ENCODE measurements at regions not wholly inside any gene's neighbourhood (a gene's known extent, or its start where the extent isn't known, plus 50 kb on each side); places are given as distances from the start of the nearest gene placed in this dataset.

DNA sequence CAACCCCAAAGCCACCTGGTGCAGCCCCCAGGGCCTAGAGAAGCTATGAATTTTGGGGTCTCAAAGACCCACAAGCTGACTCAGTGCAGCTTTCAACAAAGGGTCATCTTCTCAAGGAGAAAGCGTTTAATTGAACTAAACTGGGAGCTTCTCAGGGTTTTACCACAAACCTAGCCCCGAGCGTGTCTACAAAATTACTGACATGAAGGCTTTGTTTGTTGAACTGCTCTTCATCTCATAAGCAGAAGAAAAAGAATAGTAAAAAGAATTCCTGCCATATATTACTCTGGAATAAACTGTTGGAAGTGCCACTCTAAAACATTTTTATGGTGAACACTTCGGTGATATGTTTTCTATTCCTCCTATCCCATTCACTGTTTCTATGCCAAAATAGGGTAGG is 50.8 kb upstream of the INCENP start:
- intact Hi-C loops (cut with micrococcal nuclease) = no loop called here

DNA sequence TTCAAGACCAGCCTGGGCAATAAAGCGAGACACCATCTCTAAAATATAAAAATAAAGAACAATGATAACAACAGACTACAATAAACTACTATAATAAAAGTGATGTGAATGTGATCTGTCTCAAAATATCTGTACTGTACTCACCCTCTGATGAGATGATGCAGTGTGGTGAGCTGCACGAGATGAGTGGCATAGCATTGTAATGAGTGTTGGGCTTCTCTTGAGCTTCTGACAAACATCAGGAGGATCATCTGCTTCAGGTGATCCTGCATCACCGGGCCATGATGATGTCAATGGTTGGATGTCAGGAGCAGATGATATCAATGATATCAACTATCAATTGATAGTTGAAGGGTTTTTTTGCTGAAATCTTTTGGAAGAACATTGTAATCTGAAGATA is 52.4 kb upstream of the INCENP start:
- intact Hi-C loops (cut with micrococcal nuclease) = no loop called here

DNA sequence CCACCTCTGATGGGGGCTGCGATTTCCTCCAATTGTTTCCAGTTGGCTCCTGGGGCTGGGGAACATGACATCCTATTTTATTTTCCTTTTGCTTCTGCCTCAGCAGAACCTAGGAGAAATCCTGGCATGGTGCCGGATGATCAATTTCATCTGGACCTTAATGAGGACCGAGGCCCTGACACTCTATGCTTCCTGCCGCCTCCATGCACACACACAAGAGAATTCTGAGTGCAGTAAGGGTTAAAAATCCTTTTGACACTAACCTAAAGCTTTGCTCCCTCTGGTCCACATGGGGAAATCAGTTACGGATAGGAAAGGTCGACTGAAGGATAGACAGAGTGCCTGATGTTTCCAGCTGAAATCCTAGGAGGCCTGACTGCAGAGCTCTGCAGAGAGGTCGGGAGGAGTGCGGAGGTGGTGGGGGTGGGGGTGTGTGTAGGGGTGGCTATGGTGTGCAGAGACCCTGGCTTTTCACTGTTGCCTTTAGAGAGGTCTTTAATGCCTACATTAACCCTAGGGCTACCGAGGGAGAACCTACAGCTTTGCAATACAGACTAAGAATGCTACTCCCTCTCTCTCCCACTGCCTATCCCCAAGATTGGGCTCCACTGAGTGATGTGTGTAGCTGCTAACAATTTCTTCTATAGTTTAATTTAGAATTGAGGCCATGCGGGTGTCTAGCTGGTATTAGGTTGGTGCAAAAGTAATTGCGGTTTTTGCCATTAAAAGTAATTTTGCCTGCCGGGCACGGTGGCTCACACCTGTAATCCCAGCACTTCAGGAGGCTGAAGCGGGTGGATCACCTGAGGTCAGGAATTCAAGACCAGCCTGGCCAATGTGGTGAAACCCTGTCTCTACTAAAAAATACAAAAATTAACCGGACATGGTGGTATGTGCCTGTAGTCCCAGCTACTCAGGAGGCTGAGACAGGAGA is 53.6 kb upstream of the INCENP start:
- intact Hi-C loops (cut with micrococcal nuclease) = no loop called here

DNA sequence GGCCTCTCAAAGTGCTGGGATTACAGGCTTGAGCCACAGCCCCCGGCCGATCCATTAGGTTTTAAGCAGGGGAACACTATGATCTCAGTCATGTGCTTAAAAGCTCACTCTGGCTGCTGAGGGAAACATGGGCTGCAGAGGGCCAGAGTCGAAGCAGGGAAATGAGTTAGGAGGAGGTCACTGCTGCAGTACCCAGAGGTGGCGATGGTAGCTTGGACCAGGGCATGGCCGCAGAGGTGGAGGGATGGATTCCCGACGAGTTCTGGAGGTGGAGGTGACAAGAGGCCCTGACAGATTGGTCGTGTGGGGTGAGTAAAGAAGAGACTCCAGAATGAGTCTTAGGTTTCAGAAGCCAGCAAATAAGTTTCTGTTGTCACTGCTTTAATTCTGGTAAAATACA is 54.4 kb upstream of the INCENP start:
- intact Hi-C loops (cut with micrococcal nuclease) = no loop called here

DNA sequence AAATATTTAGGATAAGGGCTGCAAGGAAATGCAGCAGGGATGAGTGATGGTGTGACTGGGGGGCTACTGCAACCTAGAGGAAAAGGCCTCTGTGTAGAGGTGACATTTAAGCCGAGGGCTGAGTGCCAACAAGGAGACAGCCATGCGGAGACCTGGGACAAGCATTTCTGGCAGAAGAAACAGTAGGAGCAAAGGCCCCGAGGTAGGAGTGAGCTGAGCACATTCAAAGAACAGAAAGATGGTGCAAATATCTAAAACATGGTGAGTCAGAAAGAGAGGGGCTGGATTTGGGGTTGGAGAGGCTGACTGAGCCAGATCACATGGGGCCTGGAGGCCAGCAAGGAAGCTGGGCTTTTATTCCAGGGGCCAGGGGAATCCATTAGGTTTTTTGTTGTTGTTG is 55.1 kb upstream of the INCENP start:
- intact Hi-C loops (cut with micrococcal nuclease) = no loop called here

DNA sequence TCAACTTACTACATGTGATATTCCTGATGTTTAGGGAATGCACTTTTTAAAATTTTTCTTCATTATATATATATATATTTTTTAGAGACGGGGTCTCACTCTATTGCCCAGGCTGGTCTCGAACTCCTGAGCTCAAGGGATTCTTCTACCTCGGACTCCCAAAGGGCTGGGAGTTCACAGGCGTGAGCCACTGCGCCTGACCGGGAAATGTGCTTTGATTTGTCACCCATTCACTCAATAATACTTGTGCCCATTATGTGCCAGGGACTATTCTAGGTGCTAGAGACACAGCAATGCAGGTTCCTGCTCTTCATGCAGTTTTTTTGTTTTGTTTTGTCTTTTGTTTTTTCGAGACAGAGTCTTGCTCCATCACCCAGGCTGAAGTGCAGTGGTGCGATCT is 56.1 kb upstream of the INCENP start:
- intact Hi-C loops (cut with micrococcal nuclease) = no loop called here

DNA sequence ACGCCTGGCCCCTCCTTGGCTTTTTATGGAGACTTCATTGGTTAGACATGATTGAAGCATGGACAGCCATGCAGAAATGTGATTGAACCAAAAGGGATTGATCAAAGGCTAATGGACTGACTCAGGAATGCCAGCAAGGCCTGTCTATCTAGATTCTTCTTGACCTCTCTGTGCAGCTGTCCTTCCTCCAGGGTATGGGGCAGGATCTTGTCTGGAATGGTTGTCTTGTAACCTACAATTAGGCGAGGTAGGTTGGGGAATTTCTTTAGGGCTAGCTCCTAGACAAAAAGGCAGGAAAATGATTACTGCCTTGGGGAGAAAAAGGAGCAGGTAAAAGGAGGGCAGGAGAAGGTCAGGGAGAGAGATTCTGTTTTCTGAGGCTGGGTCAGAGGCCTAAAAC is 59.6 kb upstream of the INCENP start:
- intact Hi-C loops (cut with micrococcal nuclease) = no loop called here

DNA sequence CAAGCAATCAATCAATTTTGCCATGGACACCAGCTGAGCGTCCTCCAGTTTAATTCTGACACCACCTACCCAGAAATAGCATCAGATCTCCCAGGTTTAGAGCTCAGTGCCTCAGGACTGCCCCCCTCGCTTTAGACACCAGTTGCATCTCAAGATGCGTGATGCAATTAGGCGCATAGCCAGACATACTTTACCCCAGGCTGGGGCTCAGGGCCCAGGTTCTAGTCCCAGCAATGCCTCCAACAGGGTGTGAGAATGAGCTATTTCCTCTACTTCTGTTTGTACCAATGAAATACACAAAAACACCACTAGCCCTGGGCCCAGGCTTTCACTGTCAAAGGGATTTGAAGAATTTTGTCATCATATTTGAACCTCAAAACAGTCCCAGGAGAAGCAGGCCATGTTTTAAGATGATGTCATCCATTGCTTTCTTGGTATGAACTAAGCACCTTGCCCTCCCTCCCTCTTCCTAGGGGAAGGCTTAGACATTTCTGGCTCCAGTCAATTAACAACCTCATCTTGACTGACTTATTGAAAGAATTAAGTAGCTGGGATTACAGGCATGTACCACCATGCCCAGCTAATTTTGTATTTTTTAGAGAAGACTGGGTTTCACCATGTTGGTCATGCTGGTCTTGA is 61.5 kb upstream of the INCENP start:
- intact Hi-C loops (cut with micrococcal nuclease) = no loop called here

DNA sequence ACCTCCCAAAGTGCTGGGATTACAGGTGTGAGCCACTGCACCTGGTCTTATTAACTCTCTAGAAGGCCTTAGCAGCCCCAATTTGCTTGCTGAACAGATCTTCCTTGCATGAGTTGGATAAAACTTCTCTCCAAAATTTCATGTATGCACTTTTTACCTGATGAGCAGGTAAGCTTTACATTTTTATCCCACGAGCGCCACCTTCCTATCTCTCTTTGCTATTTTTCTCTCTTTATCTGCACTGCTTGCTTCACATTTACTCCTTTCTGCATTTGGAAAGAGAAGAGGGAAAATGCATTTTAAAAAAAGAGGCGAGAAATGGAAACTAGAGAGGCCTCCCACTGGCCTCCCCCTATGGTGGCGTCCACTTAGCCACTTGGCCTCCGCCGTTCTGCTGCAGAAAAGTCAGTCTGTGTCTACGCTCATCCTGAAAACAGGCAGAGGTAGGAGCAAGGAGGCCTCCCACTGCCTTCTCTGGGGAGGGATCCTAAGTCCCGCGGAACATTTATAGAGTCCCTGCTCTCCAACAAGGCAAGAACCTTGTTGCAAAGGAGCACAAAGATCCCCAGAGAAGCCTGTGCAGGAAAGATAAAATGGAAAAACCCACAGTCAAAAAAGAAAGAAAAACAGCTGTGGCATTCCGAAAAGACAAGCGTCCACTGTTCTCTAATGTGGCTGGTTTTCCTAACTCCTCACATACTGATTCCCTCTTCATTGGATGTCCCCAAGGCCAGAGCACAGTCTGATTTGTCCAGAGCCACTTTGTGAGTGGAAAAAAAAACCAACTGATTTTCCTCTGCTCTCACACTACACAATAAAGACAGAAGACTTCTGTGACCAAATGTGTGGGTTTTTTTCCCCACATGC is 62.2 kb upstream of the INCENP start:
- intact Hi-C loops (cut with micrococcal nuclease) = no loop called here

DNA sequence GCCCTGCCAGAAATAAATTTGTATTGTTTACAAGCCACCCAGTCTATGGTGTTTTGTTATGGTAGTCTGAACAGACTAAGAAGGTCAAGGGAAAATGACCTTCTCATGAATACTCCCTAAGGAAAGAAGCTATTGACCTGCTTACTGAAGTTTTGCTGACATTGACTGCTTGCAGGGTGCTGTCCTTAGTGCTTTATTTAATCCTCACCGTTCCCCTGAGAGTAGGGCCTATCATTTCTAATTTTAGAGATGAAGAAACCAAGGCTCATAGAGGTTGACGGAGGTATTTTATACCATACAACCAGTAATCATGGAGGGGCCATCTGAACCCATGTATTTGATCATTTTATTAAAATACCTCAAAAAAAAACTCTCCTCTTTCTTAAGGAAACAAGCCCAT is 66.7 kb upstream of the INCENP start:
- intact Hi-C loops (cut with micrococcal nuclease) = no loop called here

DNA sequence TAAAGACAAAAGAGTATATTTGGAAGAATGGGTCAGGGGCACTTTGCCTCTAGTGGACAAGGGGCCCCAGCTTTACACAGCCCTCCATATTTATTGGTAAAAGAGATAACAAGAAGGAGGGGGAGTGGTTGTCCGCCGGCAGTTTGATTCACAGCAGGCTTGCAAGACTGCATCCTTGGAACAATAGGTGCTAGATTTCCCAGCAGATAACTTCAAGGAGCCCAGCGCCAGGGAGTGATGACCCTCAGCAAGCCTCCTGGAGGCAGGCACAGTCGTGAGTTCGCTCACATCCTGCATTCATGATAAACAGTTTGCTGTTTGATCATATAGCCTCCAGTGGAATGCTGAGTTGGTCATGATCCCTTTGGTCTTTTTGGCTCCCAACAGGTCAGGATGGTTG is 67.8 kb upstream of the INCENP start:
- intact Hi-C loops (cut with micrococcal nuclease) = no loop called here

DNA sequence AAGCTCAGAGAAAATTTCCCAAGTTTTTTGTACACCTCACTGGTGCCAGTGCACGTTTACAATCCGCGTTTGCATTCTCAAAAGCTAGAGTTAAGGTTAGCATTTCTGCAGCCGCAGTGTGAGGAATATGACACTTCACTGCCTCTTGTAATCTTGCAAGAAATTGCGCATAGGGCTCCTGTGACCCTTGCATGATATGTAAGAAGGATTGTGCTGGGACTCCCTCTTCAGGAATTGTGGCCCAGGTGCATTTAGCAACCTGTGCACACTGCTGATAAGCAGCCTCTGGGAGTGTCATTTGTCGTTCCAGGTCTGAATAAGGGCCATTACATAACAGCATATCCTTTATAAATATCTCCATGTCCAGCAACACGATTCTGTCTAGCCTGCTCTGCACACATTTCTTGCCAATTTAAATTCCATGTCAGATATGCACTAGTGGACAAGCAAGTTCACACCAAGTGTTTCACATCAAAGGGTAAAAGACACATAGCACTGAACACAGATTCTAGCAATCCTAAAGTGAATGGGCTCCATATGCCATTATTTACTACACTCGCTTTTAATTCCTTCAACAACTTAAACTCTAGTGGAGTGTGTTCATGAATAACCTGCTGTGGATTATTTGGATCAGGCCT is 69.2 kb upstream of the INCENP start:
- intact Hi-C loops (cut with micrococcal nuclease) = no loop called here

DNA sequence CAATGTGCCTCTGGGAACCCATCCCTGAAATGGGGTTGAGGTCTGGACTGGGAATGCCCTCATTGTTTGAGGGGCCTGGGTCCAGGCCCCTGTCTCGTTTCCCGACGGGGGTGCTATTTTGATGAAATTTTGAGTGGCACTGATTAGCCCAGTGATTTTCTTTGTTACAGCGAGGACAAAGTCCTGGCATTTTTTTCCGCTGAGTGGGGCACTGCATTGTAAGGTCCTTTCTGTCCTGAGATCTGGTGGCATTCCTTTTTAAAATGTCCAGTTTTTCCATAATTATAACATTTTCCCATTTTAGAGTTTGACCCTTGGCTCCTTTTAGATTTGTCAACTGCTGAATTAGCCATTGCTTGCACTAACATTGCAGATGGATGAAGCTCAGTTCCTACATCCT is 69.7 kb upstream of the INCENP start:
- intact Hi-C loops (cut with micrococcal nuclease) = no loop called here

DNA sequence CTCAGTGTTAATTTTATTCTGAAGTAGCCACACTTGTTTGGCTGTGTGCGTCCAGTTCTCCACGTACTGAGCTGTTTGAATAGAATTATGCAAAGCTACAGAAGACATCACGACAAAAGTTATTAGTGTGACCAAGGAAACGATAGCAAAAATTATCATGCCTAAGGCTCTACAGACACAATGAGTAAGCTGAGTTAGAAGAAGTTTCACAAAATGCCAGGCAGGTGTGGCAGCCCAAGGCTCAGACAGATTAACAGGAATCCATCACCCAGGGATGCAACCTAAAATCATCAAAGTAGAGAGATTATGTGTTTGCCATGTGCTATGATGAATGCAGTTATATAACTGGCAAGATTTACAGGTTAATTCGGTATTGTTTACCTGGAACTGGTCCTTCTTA is 73.1 kb upstream of the INCENP start:
- intact Hi-C loops (cut with micrococcal nuclease) = no loop called here

DNA sequence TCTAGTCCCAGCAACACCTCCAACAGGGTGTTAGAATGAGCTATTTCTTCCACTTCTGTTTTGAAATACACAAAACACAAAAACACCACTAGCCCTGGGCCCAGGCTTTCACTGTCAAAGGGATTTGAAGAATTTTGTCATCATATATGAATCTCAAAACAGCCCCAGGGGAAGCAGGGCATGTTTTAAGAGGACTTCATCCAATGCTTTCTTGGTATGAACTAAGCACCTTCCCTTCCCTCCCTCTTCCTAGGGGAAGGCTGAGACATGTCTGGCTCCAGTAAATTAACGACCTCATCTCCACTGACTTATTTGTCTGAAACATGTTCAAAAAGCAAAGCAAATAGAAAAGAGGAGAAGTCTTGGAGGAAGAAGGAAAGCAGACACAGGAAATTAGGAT is 75.7 kb upstream of the INCENP start:
- intact Hi-C loops (cut with micrococcal nuclease) = no loop called here

DNA sequence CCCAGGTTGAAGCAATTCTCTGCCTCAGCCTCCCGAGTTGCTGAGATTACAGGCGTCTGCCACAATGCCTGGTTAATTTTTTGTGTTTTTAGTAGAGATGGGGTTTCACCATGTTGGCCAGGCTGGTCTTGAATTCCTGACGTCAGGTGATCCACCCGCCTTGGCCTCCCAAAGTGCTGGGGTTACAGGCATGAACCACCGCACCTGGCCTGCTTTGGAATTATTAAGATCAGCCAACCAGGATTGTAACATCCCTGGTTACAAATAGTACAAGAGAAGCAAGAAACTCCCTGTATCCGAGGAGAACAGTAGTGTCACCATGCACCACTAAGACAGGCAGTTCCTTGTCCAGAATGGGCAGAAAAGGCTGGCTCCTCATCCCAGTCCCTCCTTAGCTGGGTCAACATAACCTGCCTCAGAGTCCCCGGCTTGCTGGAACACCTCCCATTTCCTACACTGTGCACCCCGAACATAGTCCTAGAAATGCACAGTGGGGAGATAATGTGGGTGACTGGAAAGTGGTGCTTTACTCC is 77.2 kb upstream of the INCENP start:
- intact Hi-C loops (cut with micrococcal nuclease) = no loop called here

DNA sequence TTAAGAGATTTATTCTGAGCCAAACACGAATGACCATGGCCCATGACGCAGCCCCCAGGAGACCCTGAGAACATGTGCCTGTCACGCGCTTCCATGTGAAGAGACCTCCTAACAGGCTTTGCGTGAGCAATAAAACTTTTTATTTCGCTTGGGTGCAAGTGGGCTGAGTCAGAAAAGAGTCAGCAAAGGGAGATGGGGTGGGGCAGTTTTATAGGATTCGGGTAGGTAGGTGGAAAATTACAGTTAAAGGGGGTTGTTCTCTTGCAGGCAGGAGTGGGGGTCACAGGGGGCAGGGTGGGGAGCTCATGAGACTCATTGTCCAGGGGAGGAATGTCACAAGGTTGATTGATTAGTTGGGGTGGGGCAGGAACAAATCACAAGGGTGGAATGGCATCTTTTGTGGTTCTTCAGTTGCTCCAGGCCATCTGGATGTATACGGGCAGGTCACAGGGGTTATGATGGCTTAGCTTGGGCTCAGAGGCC is 77.2 kb upstream of the FTH1 start:
- intact Hi-C loops (cut with micrococcal nuclease) = no loop called here

DNA sequence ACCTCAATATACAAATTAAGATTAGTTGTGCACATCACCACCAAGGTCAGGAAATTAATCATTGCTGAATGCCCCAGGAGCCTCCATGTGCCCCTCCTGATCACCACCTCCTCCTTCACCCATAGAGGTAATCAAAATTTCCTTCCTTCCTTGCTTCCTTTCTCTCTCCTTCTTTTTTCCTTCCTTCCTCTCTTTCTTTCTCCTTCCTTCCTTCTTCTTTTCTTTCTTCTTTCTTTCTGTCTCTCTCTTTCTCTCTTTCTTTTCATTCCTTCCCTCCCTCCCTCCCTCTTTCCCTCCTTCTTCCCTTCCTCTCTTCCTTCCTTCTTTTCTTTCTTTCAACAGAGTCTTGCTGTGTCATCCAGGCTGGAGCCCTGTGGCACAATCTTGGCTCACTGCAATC is 67.9 kb upstream of the FTH1 start:
- intact Hi-C loops (cut with micrococcal nuclease) = no loop called here

DNA sequence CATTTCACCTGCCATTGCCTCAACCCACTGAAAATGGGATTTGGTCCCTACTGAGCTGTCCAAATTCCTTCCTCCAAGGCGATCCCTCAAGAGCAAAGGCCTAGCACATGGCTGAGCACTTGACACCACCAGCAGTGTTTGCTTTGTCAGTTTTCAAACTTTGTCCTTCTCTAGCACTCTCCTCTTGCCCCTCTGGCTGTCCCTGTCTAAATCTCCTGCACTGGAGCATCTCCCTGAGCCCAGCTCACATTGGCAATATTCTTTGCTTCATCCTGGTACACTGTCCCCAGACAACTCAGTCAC is 66.6 kb upstream of the FTH1 start:
- intact Hi-C loops (cut with micrococcal nuclease) = no loop called here

DNA sequence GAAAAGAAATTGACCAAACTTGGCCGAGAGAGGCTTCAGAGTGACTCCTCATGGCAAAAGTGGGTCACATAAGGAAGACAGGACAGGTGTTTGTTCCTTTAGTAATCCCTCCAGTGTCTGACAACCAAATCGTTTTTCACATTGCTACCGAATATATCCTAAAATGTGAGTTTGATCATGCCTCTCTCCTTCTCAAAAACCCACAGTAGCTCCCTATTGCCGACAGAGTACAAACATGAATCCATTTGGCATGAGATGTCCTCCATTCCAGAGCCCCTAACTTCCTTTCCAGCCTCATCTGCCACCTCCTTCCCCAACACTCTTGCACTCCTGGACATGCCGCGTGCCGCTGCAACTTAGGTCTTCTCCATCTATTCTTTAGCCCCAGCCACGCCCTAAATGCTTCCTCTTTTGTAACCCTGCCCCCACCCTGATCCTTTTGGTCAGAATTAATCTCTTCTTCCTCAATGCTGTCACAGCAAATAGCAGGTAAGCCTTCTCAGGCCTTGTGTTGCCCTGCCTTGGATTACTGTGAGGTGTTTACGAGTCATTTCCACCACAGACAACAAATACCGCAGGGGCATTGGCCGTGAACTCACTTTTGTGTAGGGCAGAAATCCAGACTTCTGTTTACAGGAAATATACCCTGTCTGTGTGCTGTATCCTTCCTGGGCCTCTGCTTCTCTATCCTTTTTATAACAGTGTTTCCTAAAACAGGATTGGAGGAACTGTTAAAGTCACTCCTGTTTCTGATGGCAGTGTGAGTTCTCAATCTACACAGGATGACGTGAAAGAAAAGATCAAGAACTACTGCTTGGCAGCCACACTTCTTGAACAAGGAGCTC is 66.0 kb upstream of the FTH1 start:
- intact Hi-C loops (cut with micrococcal nuclease) = no loop called here

Measured in T-helper 2 cell treated with Interferon-gamma antibody and Interleukin-4, amounts not matched to agents 100 ng/mL and 5 ng/mL, for 36 hours (primary cell).